NCI-H2227 treated with DMSO at 0.1 percent for 48 hours (cell line): ENCODE measurements at regions not wholly inside any gene's neighbourhood (a gene's known extent, or its start where the extent isn't known, plus 50 kb on each side); places are given as distances from the start of the nearest gene placed in this dataset.
A peak's percentile ranks its signal among the peaks of the same experiment; 100 is the strongest.

Experiments
- DNase-seq: peaks from one replicate; lab custom pipeline; 2025; lab: John Stamatoyannopoulos, UW

DNA sequence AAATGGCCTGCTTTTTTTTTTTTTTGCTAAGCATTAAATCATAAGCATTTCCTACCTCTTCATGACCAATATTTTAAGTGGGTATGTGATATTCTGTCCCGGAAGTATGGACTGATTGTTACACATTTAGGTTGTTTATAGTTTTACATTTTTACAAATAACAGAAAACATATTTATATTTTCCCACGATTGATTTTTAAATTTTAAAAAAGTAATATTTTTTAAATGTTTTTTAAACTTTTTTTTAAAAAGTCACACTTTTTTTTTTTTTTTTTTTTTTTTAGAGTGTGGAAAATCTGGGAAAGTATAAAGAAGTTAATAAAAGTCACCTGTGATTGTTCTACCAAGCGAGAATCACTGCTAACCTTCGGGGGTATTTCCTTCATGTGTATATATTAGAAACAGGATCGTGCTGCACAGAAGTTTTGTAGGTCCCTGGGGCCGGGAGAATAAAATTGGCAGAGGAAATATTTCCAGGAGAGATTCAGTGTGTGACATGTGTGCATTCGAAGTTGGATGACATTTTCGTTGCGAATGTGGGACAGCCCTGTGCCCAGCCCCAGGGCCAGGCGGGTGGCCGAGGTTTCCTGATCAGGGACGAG, 173.1 kb downstream of the CDC5L start:
- no peak for DNase-seq

DNA sequence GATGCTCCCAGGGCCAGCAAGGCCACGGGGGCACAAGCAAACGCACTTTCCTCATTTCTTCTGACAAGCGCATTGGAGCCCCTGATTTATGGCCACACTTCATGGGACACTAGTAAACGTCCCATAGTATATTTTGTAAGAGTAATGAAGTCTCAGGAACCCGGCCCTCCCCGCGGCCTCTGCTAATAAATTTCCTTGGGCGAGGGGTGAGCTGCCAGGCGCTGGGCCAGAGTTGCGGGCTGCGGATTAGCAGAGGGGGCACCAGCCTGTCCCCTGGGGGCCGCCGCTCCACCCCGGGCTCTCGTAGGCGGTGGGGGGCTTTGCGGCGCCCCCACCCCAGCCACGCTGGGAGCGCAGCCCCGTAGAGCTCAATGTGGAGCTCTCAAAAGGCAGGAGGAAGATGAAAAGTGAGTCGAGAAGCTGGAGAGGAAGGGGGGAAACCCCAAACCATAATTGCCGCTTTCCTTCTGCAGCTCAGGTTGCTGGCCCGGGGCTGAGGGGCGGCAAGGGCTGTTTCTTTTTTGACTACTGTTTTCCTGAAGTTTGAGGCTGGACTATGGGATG, 173.6 kb downstream of the CDC5L start:
- DNase-seq: no peak

GRCh38 chr6:44561832-44562665, 174.5 kb downstream of the CDC5L start:
- no peak for DNase-seq

DNA sequence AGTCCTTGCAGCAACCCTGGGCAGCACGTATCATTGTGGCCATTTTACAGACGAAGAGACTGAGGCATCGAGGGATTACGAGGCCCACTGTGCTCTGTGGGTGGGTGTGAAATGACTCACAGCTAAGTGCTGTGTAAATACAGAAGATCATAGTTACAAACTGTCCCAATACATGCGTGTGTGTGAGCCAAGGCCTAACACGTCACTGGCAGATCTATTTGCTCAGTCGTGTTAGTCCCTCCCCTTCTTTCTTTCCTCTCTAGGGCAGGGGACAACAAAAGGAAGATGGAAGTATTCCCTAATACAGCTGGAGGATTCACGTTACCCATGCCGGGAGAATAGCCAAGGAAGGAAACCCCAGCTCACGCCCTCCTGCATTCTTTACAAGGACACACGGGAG, 175.9 kb downstream of the CDC5L start:
- DNase-seq: no peak

DNA sequence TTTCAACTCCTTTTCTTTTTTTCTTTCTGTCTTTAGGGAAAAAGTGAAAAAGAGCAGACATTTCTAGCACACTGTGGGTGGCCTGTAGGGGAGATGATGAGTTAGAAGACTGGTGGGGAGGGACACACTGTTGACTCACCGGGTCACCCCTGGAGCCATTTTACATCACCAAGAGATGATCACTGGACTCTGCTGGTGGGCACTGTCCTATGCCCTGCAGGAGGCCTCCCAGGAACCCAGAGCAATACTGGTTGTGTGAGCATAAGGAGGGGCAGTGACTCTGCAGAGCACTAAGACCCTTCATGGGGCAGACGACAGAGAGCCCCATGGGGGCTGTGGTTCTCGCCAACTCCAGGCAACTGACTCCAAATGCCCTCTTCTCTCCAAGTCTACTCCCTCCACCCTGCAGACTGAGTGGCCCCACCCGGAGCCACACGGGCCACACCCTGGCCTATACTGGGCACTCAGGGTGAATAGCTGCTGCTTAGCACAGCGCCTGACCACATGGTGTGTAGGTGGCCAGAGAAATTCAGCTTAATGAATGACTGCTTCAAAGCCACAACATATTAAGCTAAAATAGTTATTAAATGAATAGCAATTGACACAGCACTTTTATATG, 177.5 kb downstream of the CDC5L start:
- DNase-seq: no peak

GRCh38 chr6:44567406-44567805, 179.9 kb downstream of the CDC5L start:
- DNase-seq: no peak

DNA sequence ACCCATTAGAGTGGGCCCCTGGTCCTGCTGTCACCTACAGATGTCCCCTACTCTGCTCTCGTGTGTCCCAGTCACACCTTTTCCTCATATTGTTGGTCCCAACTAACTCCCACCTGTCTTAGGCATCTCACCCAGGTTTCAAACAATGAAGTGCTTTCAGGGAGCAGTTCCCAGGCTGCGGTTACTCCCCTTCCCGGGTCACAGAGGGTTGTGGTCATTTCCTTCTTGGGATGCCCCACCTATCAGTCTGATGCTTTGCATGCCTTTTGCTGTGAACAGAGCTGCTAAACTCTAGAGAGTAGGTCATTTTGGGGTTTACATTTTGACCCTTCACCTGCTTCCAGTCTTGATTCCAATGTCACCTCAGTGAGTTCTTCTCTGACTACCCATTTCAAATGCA, 181.6 kb downstream of the CDC5L start:
- no peak for DNase-seq

DNA sequence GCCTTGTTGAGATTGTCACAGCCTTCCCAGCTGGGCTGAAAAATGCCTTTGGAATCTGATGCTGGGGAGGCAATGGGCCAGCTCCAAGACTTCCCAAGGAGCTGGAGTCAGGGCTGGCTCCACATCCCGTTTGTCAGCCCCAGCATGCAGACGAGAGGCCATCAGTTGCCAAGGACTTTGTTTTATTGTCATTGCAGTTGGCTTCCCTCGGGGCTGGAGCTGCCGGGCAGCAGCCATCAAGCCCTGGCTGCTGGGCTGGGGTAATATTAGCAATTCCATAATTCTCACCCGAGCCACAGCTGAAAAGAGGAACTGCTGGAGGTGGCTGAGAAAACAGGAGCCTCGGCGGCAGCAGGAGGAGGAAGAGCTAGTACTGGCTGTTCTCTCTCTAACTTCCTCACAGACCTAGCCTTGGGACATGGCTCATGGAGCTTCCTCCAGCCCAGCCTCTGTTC, 182.5 kb downstream of the CDC5L start:
- DNase-seq: no peak

- no peak for DNase-seq
Observed at GRCh38 chr6:44571510-44571909, 184.0 kb downstream of the CDC5L start.

- no peak for DNase-seq
Observed at GRCh38 chr6:44572346-44572745, 184.8 kb downstream of the CDC5L start.

GRCh38 chr6:44575644-44576043, 188.1 kb downstream of the CDC5L start:
- no peak for DNase-seq

- no peak for DNase-seq
Observed at GRCh38 chr6:44576132-44576631, 188.7 kb downstream of the CDC5L start.

DNA sequence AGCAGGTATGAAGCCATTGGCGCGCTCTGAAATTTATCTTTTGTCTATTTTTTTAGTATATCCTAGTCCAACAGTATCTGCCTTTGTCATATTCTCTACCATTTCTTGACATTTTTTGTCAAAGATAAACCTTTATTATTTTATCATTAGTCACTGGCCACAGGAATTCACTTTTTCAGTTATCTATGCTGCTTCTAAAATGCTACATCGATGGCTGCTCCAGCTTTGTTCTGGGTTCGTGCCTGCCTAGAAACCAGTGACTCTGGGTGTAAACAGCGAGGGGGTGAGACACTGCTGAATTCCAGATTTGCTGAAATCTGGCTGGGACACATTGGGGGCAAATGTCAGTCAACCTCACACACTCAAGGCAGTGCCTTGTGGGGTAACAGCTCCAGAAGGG, 193.4 kb downstream of the CDC5L start:
- DNase-seq: no peak

DNA sequence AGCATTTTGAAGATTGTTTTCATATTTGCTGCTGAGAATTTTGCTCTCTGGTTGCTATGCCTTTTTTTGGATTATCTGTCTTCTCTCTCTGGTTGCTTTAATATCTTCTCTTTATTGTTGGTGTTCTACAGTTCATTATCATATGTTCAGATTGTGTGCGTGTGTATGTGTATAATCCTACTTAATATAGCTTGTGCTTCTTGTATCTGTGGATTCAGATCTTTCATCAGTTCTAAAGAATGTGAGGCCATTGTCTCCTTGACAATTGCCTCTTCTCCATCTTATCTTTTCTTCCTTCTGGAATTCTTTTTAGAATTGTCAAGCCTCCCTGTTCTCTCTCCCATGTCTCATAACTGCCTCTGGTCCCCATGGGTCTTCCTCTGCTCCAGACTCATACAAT, 195.4 kb downstream of the CDC5L start:
- DNase-seq: no peak

DNA sequence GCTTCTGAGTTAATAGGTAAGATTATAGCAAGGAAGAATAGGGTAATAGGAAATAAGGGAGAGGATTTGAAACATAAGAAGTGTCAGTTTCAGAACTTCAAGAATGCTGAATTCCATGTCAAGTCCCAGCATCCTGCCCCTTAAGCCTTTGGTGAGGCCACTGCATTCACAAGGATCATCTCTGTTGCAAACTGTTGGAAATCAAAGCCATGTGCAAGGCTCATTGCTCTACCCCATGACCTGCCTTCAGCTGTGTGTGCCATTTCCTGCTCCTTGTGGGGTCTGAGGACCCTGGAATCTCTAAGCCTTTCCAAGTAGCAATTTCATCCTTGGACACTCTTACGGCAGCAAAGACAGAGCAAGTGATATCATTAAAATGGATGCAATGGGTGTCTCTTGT, 203.0 kb downstream of the CDC5L start:
- DNase-seq: no peak

GRCh38 chr6:44593539-44593944, 206.0 kb downstream of the CDC5L start:
- DNase-seq: peak; percentile 20

GRCh38 chr6:44594481-44594880, 207.0 kb downstream of the CDC5L start:
- DNase-seq: no peak

DNA sequence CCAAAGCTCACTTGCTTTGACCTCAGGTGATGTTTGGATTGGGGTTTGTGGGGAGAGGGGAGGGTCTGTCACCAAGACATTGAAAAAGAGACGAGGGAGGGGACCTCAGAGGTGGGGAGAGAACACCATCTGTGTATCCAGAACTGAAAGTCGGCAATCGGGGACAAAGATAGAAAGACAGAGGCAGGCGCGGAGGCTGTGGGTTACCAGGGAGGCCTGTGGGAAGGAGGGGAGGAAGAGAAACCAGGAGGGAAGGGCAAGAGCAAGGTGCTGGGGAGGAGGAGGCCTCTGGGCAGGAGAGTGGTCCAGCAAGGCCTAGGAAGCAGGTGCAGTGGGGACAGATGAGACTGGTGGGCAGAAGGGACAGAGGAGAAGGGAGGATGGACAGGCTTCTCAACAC, 211.2 kb downstream of the CDC5L start:
- no peak for DNase-seq

DNA sequence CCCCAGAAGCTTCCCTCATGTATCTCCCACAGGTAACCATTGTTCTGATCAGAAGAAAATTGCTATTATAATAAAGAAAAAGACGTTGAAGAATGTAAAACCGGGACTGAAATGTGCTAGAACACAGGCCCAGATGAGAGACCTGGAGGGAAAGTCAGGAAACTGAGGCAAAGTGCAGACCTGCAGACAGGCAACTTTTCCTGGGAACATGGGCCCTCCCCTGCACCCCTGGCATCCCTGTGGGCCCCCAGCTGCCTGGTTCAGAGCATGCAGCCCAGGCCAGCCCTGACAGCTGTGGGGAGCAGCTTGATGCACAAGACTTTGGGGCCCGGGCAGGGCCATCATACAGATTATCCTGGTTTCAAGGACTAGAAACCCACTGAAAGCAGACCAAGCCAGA, 212.2 kb downstream of the CDC5L start:
- DNase-seq: no peak

- no peak for DNase-seq
Observed at GRCh38 chr6:44603044-44603686, 215.7 kb downstream of the CDC5L start.

DNA sequence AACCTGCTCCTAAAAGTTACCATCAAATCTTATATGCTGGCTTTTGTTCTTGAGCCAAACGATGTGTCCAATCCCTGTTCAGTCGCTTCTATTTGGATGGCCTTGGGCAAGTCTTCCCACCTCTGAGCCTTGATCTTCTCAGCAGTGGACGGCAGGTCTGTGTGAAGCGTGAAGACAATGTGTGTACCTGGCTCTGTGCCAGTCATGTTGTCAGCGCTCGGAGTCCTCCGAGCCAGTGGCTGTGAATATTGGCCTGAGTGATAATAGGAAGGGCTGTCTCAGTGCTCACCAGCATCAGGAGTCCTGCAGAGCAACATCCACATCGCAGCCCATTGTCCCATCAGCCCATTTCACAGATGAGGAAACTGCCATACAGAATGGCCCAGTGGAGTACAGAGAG, 219.0 kb downstream of the CDC5L start:
- no peak for DNase-seq

GRCh38 chr6:44606976-44607375, 219.5 kb downstream of the CDC5L start:
- no peak for DNase-seq
